ENCODE measurements at regions not wholly inside any gene's neighbourhood (a gene's known extent, or its start where the extent isn't known, plus 50 kb on each side); places are given as distances from the start of the nearest gene placed in this dataset.
"Not testable (repeated sequence)": the region's sequence is repeated elsewhere in the genome, so short reads cannot be mapped to it uniquely, and the experiment has no call there.

DNA sequence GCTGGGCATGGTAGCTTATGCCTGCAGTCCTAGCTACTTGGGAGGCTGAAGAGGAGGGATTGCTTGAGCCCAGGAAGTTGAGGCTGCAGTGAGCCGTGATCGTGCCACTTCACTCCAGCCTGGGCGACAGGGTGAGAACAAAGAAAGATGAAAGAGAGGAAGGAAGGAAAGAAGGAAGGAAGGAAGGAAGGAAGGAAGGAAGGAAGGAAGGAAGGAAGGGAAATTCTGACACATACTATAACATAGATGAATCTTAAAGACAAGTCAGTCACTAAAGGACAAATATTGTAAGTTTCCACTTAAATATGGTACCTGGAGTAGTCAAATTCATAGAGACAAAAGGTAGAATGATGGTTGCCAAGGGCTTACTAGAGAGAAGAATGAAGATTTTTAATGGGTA lies 108.0 kb upstream of the CACHD1 start:
- no peak for DNase-seq (ENCODE audit: low spot score)

DNA sequence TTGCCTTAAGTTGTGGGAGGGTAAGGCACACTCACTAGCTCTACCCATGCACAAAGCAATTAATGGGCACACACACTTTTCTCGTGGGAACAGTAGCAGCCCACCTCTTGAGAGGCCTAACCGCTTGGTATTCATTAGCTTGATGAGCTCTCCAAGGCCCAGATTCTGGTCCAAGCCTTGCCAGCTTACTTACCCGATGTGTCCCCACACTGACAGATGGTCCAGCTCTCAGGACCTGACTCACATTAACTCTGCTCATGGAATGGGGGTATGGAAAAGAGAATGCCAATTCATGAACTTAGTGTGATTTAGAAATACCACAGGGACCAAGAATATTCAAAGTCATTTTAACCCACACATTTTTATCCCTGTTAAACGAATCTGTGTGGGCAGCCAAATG lies 106.8 kb upstream of the CACHD1 start:
- DNase-seq (ENCODE audit: low spot score) = no peak

DNA sequence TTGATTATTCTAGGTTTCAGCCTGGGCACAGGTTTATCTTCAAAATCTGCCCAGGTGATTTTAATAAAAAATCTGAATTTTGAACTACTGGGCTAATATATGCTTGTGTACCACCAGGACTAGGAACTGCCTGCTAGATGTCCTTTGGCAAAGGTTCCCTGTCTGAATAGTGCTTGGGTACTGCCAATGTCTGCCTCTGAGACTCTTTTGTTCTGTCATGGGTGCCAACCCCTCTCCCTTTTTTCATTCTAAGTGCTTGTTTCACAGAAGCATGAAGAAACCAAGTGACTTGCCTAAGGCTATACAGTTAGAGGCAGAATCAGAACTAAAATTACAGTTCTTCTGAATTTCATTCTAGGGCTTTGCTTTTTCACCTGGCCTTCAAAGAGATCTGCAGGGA lies 106.3 kb upstream of the CACHD1 start:
- DNase-seq (ENCODE audit: low spot score) = no peak

DNA sequence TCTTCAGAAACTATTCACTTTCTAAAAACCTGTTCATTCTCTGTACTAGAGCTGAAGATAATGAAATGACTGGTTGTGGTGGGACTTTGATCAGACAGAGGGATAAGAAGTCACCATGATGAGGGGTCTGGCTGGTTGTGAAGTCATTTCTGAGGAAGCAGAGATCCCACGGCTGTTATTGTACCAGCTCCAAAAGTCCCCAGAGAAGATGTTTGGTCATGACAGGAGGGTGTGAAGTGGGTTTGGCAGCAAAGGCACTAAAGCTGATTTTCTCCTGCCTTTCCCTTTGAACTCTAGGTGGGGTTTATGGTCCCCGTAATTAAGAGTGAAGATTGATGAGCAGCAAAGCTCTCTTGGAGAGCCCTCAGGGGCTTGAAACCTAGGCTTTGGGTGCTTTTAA lies 103.1 kb upstream of the CACHD1 start:
- DNase-seq (ENCODE audit: low spot score) = no peak

DNA sequence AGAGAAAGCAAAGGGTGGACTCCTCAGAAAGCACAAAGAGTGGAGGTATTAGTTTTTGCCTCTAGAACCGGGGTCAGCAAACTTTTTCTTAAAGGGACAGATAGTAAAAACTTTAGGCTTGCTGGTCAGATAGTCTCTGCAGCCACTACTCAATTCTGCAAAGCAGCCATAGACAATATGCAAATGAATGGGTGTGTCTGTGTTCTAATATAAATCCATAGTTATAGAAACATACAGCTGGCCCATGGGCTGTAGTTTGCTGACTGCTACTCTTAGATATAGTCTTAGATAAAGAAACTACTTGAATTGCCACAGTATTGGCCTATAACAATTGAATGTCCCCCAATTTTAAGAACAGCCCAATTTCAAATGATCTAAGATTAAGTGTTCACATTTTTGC lies 101.6 kb upstream of the CACHD1 start:
- DNase-seq (ENCODE audit: low spot score) = no peak

DNA sequence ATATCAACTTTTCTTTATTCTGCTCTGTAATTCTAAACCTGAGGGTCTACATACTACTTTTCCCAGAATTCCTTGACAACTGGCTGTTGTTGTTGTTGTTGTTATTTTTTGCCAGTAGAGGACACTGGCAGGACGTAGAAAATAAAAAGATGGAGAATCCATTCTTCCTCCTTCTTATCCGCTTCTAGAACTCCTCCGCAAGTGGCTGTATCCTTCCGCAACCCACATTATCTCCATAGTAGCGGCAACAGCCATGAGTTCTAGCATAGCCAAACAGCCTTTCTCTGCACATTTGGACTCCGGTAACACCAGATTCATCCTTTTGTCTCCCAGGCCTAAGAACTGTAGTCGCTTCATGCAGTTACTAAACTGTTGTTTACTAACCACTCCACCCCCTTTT lies 91.1 kb upstream of the CACHD1 start:
- DNase-seq (ENCODE audit: low spot score) = no peak

DNA sequence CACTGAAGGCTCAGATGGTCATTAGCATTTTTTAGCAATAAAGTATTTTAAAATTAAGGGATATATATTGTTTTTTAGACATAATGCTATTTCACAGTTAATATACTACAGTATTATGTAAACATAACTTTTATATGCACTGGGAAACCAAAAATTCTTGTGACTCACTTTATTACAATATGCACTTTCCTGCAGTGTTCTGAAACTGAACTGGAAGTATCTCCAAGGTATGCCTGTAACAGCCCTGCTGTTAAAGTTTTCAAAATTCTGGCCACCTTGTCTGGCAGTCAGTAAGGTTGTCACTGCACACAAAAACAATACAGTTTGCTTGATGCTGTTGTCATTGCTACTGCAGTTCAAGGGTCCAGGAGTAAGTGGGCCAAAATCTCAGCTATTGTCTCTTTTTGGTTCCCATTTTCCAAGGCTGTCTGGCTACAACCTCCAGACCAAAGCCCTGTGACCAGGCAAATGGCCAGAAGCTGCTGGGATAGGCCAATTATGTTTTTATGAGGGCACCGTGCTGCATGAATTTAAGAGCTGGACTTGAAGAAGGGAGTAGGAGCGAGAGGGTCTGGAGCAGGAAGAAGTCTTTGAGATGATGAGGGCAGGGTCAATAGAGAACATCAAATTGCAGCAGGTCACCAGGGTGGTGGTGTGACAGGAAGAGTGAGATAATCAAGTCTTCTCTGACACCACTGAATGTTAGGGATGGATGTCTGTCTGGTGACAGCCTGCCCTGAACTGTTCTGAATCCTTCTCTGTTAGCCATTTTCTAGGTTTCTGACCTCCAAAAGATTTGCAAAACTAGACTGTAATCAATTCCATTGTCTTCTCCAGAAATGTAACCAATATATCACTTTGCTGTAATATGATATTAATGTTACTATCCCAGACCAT lies 82.3 kb upstream of the CACHD1 start:
- no peak for DNase-seq (ENCODE audit: low spot score)

DNA sequence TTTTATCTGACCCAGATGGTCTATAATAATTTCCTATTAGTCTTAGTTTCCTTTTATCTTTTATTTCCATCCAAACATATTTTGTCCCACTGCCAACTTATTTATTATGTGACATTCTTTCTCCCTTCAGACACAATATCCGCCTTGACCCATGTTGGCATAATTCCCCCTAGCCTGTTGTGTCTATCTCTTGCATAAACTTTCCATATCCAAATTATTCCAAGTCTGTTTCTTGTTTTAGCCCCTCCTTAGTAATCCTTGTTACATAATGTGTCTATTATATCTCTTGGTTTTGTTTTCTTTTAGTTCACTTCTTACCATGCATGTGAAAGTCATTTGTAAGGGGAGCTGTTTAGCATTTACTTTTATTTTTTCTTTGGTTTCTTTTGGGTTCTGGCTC lies 81.6 kb upstream of the CACHD1 start:
- no peak for DNase-seq (ENCODE audit: low spot score)

DNA sequence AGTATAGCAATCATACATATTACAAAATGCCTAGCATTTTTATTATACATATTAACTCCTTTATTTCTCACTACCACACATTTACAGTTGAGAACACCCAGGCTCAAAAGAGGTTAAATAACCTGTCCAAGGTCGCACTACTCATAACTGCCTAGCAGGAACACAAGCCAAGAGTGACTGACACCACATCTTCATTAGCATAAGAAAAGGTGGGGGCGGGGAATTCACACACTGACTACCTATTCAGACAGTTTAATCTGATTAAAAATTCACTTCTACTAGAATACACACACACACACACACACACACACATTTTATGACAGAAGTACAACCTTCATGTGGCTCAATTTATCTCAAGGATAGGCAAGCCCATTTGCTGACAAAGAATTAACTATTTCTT lies 77.8 kb upstream of the CACHD1 start:
- no peak for DNase-seq (ENCODE audit: low spot score)

DNA sequence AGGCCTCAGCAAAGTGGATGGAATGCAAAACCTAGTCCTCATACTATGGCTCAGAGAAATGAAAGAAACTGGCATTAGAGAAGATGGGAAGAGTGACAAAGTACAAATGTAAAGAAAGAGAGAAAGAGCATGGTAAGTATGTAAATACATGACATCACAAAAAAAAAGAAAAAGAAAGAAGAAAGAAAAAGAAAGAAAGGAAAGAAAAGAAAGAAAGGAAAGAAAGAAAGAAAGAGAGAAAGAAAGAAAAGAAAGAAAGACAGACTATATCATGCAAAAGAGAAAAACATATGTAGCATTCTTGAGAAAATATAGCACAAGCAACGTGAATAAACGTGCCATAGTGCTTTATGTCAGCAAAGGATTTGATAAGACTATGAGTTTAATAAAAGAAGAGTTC lies 76.1 kb upstream of the CACHD1 start:
- no peak for DNase-seq (ENCODE audit: low spot score)

DNA sequence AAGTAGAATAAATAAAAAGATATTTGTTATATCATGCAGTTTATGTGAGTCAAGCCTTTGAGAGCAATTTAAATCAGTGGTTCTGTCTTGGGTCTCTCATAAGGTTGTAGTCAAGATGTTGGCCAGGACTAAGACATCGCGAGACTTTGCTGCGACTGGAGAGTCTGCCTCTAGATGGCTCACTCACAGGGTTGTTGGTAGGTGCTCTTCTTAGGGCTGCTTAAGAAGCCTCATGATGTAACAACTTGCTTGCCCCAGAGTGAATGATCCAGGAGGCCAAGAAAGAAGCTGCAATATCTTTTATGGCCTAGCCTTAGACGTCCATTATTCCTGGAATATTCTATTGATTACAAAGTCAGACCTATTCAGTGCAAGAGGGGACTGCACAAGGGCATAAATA lies 73.1 kb upstream of the CACHD1 start:
- peak; percentile 42 for DNase-seq (ENCODE audit: low spot score)

DNA sequence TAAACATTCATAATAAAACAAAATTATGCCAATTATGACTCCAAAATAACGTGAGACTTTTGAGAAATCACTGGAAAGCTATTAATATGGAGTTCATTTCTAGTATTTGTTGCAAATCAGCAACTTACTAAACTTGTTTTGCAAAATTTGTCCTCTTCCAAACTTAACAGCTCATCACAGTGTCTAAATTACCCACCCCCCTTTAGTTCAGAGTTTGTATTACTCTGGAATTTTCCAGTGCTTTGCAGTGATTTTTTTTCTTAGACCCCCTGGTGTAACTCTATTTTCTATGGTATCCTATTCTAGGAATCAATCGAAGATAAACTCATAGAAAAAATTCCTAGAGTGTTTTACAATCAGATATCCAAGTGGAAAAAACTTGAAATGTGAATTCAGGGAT lies 72.4 kb upstream of the CACHD1 start:
- no peak for DNase-seq (ENCODE audit: low spot score)

DNA sequence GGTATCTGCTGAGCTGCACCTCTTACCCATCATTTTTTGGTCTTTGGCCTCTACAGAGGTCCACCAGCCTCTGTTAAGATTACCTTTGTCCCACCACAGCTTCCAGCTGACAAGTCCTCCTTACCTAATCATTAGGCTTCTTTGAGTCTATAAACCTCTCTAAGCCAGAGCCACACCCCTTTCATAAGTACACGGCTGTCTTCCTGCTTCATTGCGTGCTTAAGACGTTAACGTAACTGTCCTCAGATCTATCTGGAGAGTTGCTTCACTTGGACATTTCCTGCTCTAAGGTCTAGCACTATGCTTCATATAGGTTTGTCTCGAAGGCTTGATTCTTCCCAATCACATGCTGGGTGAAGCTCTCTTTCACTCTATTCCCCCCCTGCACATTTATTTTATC lies 71.0 kb upstream of the CACHD1 start:
- DNase-seq (ENCODE audit: low spot score) = no peak

DNA sequence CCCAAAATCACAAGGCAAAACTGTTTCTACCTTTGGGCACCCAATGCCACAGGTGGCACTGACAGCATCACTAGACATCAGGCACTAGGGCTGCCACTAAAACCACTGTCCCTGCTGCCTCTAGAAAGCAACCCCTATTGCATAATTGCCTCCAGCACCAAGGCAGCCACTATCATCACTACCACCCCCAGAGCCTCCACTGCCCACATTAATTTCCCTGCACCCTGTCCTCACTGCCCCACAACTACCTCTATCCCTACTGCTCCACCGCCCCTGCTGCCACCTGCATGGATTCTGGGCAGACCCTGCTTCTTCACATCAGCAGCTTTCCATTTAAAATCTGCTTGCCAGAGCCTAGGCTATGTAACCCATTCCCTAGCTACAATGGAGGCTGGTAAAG lies 68.6 kb upstream of the CACHD1 start:
- no peak for DNase-seq (ENCODE audit: low spot score)

DNA sequence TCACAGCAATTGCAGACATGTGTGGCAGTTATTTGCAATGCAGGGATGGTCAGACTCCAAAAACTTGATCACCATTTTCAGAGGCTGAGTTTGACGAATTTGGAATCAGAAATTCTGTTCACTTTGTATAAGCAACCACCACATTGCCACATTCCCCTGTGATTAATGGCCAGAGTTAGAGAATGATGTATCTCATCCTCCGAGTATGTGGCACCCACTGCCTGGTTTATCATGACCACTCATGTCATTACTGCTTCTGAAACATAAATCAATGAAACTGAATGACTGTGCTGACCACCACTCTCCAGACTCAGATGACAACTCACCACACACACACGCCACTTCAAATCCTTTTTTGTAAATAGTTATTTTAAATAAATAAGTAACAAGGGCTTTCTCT lies 66.6 kb upstream of the CACHD1 start:
- no peak for DNase-seq (ENCODE audit: low spot score)

DNA sequence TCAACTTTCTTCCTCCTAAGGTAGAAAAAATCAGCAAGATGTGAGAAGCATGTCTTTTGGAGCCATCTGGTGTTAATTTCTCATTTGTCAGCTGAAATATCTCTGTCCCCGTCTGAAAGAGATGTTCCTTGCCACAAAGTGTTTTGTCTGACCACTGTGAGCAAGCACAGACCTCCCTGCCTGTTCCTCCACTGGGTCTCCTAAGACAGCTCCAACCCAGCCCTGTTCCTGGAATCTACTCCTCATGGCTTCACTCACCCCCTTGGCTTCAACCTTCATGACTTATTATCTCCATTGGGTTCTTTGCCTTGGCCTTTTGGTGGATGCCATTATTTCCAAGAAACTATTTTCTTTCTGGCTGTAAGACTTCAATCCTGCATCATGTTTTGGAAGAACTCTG lies 65.7 kb upstream of the CACHD1 start:
- no peak for DNase-seq (ENCODE audit: low spot score)

DNA sequence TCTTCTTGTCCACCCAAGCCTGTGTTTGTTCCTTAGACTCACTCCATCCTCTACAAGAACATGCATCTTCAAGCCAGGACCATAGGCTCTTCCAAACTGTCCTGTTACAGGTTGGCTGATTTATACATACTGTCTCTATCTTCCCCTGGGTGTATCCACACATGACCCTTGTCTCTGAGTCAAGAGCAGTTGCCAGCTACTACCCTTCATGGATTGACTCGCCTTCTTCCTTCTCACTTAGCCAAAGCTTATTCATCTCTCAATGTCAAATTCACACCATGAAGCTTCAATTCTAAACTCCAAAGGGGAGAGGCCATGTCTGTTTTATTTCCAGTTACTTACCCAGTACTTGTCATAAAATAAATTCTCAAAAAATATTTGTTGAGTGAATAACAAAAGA lies 64.1 kb upstream of the CACHD1 start:
- no peak for DNase-seq (ENCODE audit: low spot score)

DNA sequence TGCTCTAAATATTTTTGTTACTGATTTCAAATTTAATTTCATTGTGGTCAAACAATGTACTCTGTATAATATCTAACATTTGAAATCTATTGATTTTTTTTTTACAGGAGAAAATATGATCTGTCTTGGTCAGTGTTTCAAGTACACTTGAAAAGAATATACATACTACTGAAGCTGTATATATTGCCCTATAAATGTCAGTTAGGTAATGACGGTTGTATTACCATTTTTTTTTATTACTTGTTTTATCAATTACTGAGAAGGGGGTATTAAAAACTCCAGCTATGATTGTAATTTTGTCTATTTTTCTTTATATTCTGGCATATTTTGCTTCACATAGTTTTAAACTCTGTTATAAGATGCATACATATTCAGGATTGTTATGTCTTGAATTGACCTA lies 59.7 kb upstream of the CACHD1 start:
- DNase-seq (ENCODE audit: low spot score) = no peak

DNA sequence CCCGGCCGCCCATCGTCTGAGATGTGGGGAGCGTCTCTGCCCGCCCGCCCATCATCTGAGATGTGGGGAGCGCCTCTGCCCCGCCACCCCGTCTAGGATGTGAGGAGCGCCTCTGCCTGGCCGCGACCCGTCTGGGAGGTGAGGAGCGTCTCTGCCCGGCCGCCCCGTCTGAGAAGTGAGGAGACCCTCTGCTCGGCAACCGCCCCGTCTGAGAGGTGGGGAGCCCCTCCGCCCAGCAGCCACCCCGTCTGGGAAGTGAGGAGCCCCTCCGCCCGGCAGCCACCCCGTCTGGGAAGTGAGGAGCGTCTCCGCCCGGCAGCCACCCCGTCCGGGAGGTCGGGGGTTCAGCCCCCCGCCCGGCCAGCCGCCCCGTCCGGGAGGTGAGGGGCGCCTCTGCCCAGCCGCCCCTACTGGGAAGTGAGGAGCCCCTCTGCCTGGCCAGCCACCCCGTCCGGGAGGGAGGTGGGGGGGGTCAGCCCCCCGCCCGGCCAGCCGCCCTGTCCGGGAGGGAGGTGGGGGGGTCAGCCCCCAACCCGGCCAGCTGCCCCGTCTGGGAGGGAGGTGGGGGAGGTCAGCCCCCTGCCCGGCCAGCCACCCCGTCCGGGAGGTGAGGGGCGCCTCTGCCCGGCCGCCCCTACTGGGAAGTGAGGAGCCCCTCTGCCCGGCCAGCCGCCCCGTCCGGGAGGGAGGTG lies 54.9 kb upstream of the CACHD1 start:
- not testable (repeated sequence) for DNase-seq (ENCODE audit: low spot score)

DNA sequence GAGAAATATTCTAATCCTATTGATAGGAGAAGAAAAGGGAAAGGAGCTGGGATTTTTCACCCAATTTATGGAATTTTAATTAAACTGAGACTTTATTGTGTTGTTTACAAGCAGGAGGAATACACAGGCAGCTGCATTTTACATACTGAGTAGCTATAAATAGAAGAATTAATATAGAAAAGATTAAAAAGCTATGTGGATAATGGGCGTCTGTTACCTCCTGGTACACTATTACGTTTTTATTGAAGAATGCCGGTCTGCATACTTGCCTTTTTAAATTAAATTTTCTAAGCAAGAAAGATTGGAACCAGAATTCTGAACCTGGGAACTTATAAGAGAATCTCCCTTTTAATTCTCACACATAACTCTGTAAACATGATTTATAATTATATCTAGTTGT lies 52.1 kb upstream of the CACHD1 start:
- no peak for DNase-seq (ENCODE audit: low spot score)
